A673 (cell line): ENCODE measurements at regions not wholly inside any gene's neighbourhood (a gene's known extent, or its start where the extent isn't known, plus 50 kb on each side); places are given as distances from the start of the nearest gene placed in this dataset.

Source experiments
- BruUV-seq: library from RNA; stranded (reverse); fragments of 400-500 nt; replicated peaks from 2 replicates; lab custom pipeline; 2021; lab: Mats Ljungman, UMichigan
- CTCF ChIA-PET: fragments of 300-600 bp; sonication (Branson Sonifier 250); formaldehyde crosslinking; loops from one replicate; lab custom pipeline; 2022; ENCODE audit warnings: antibody characterized with exemption; lab: Charles Lee
- POLR2A ChIA-PET: fragments of 300-600 bp; sonication (Branson Sonifier 250); formaldehyde crosslinking; loops from one replicate; lab custom pipeline; 2022; ENCODE audit warnings: antibody characterized with exemption; ENCODE audit not compliant: low non-redundant PET; lab: Charles Lee
- DNase-seq: peaks from one replicate; pipeline ENCODE4 v3.0.0-alpha.2; 2015; ENCODE audit warnings: low spot score
- H3K27ac ChIP-seq: fragments of 200-600 bp; sonication (generic); 2 replicates; pipeline ENCODE4 v1.5.1; 2016; ENCODE audit warnings: mixed run types, low read depth, mild to moderate bottlenecking, mixed read lengths, antibody characterized with exemption, low read length; ENCODE audit not compliant: poor library complexity, severe bottlenecking
- H3K27me3 ChIP-seq: fragments of 200-600 bp; sonication (generic); replicated peaks from 2 replicates; pipeline ENCODE4 v1.6.1; 2017; ENCODE audit warnings: mixed run types, low read depth, mild to moderate bottlenecking, mixed read lengths, antibody characterized with exemption, low read length; ENCODE audit not compliant: insufficient read depth, poor library complexity
- H3K36me3 ChIP-seq: fragments of 200-600 bp; sonication (generic); 2 replicates; pipeline ENCODE4 v1.6.1; 2016; ENCODE audit warnings: mixed run types, mild to moderate bottlenecking, mixed read lengths, antibody characterized with exemption, low read length; ENCODE audit not compliant: insufficient read depth, poor library complexity, severe bottlenecking
- H3K4me1 ChIP-seq: fragments of 200-600 bp; sonication (generic); 2 replicates; pipeline ENCODE4 v1.6.1; 2017; ENCODE audit warnings: mixed run types, mild to moderate bottlenecking, mixed read lengths, antibody characterized with exemption, low read length; ENCODE audit not compliant: insufficient read depth, poor library complexity, severe bottlenecking
- H3K4me3 ChIP-seq: fragments of 200-600 bp; sonication (generic); 2 replicates; pipeline ENCODE4 v1.5.1; 2016; ENCODE audit warnings: low read depth, mixed run types, mild to moderate bottlenecking, mixed read lengths, low read length; ENCODE audit not compliant: poor library complexity, severe bottlenecking
- H3K9me3 ChIP-seq: fragments of 200-600 bp; sonication (generic); 2 replicates; pipeline ENCODE4 v1.6.1; 2016; ENCODE audit warnings: mixed run types, low read depth, mild to moderate bottlenecking, mixed read lengths, antibody characterized with exemption, low read length; ENCODE audit not compliant: poor library complexity, severe bottlenecking
- CTCF ChIP-seq: fragments of 300-800, 200-600 bp; sonication (generic); conservative IDR thresholded peaks from 2 replicates; pipeline ENCODE4 v1.5.1; 2017; ENCODE audit warnings: low read depth, mild to moderate bottlenecking, antibody characterized with exemption, low read length, moderate library complexity, mixed read lengths
- EZH2 ChIP-seq: fragments of 200-600 bp; sonication (generic); IDR thresholded peaks from 2 replicates; pipeline ENCODE4 v1.6.1; 2017; ENCODE audit warnings: borderline replicate concordance, low read depth, mild to moderate bottlenecking, mixed read lengths, antibody characterized with exemption, low read length; ENCODE audit not compliant: poor library complexity, severe bottlenecking
- intact Hi-C: fragments of 100-400 bp; cut with micrococcal nuclease; formaldehyde crosslinking; loops from one replicate; pipeline ENCODE4 v1.10.0; 2022; ENCODE audit not compliant: unreplicated experiment

GRCh38 chrX:9195199-9195880, 161.4 kb upstream of the FAM9B start:
- Histone ChIP-seq H3K27me3 (no peaks in the 10 kb centered on the region), H3K4me3 (no peak overlapping the region), H3K27ac (no peak overlapping the region), H3K9me3 (no peaks in the 10 kb centered on the region), H3K4me1 (no peaks in the 10 kb centered on the region), H3K36me3 (no peaks in the 10 kb centered on the region)
- ChIA-PET CTCF (no interaction called here), POLR2A (interaction anchor here (0.6 kb wide), 1 partner anchor 195 kb away, joined by 3 read pairs; no protein-coding TSS in a partner anchor)
- no TSS peak for BruUV-seq
- no peak for DNase-seq
- TF ChIP-seq EZH2 (no peak), CTCF (no peak)
- intact Hi-C loops: no loop called here

- TF ChIP-seq EZH2: no peak
- no peak for TF ChIP-seq CTCF
- Histone ChIP-seq H3K27ac (no peak overlapping the region), H3K4me1 (no peaks in the 10 kb centered on the region), H3K27me3 (no peaks in the 10 kb centered on the region), H3K9me3 (no peaks in the 10 kb centered on the region), H3K36me3 (no peaks in the 10 kb centered on the region), H3K4me3 (no peak overlapping the region)
- ChIA-PET POLR2A (no interaction called here), CTCF (no interaction called here)
- intact Hi-C loops: no loop called here
- no TSS peak for BruUV-seq
- no peak for DNase-seq
These were observed 163.2 kb upstream of the FAM9B start for GRCh38 chrX:9196961-9197640.

- CTCF ChIA-PET: no interaction called here
- no peak for DNase-seq
- Histone ChIP-seq H3K9me3 (no peaks in the 10 kb centered on the region), H3K27me3 (no peaks in the 10 kb centered on the region), H3K36me3 (no peaks in the 10 kb centered on the region), H3K27ac (no peak overlapping the region), H3K4me3 (no peak overlapping the region), H3K4me1 (no peaks in the 10 kb centered on the region)
- POLR2A ChIA-PET: no interaction called here
- TF ChIP-seq EZH2 (no peak), CTCF (no peak)
- no TSS peak for BruUV-seq
- intact Hi-C loops: no loop called here
These were observed 170.6 kb upstream of the FAM9B start for GRCh38 chrX:9204560-9204959.
